Loucy (cell line): ENCODE measurements at regions not wholly inside any gene's neighbourhood (a gene's known extent, or its start where the extent isn't known, plus 50 kb on each side); places are given as distances from the start of the nearest gene placed in this dataset.

Source experiments
- H2AFZ ChIP-seq: fragments of 200-600 bp; sonication (generic); 2 replicates; pipeline ENCODE4 v1.6.0; 2016; ENCODE audit warnings: antibody characterized with exemption, mild to moderate bottlenecking, low read length, moderate library complexity
- H3F3A ChIP-seq: fragments of 200-600 bp; 2 replicates; pipeline ENCODE4 v1.6.0; 2016; ENCODE audit warnings: antibody characterized with exemption, low read depth, mild to moderate bottlenecking
- H3K27me3 ChIP-seq: fragments of 200-600 bp; sonication (generic); 2 replicates; pipeline ENCODE4 v1.6.1; 2014; ENCODE audit warnings: low read length, mild to moderate bottlenecking; ENCODE audit not compliant: insufficient read depth, poor library complexity, severe bottlenecking
- H3K36me3 ChIP-seq: fragments of 200-600 bp; sonication (generic); 2 replicates; pipeline ENCODE4 v1.6.1; 2016; ENCODE audit warnings: low read length; ENCODE audit not compliant: insufficient read depth
- H3K4me1 ChIP-seq: fragments of 200-600 bp; sonication (generic); 2 replicates; pipeline ENCODE4 v1.5.1; 2014; ENCODE audit warnings: low read length, mild to moderate bottlenecking; ENCODE audit not compliant: insufficient read depth, poor library complexity, severe bottlenecking
- H3K4me2 ChIP-seq: fragments of 200-600 bp; sonication (generic); 2 replicates; pipeline ENCODE4 v1.6.0; 2014; ENCODE audit warnings: antibody characterized with exemption, low read length, low read depth, mild to moderate bottlenecking; ENCODE audit not compliant: poor library complexity, severe bottlenecking
- H3K4me3 ChIP-seq: fragments of 200-600 bp; sonication (generic); 2 replicates; pipeline ENCODE4 v1.5.1; 2014; ENCODE audit warnings: low read length, mild to moderate bottlenecking, mixed read lengths; ENCODE audit not compliant: poor library complexity, severe bottlenecking
- H3K79me2 ChIP-seq: fragments of 200-600 bp; sonication (generic); 2 replicates; pipeline ENCODE4 v1.6.1; 2014; ENCODE audit warnings: low read length; ENCODE audit not compliant: insufficient read depth
- H3K9ac ChIP-seq: fragments of 200-600 bp; sonication (generic); 2 replicates; pipeline ENCODE4 v1.6.0; 2014; ENCODE audit warnings: mild to moderate bottlenecking, low read depth, low read length, moderate library complexity; ENCODE audit not compliant: poor library complexity, severe bottlenecking
- H3K9me2 ChIP-seq: fragments of 200-600 bp; sonication (generic); replicated peaks from 2 replicates; pipeline ENCODE4 v1.6.1; 2016; ENCODE audit warnings: low read depth, low read length, mixed read lengths
- H3K9me3 ChIP-seq: fragments of 200-600 bp; sonication (generic); 2 replicates; pipeline ENCODE4 v1.6.1; 2014; ENCODE audit warnings: mild to moderate bottlenecking, antibody characterized with exemption, low read length, low read depth; ENCODE audit not compliant: insufficient read depth
- H4K20me1 ChIP-seq: fragments of 200-600 bp; sonication (generic); 2 replicates; pipeline ENCODE4 v1.6.0; 2014; ENCODE audit warnings: antibody characterized with exemption, low read length, mild to moderate bottlenecking; ENCODE audit not compliant: insufficient read depth, poor library complexity, severe bottlenecking
- EZH2phosphoT487 ChIP-seq: fragments of 200-600 bp; IDR thresholded peaks from 2 replicates; pipeline ENCODE4 v1.6.1; 2018; ENCODE audit warnings: antibody characterized with exemption, mild to moderate bottlenecking, moderate library complexity, borderline replicate concordance
- TF ChIP-seq, protein P1 (sequence below): fragments of 200-600 bp; sonication (generic); conservative IDR thresholded peaks from 2 replicates; pipeline ENCODE4 v1.5.1; 2014; ENCODE audit warnings: mild to moderate bottlenecking, antibody characterized with exemption, low read length

GRCh38 chr3:103699228-103699627 is 1264.4 kb downstream of the ZPLD1 start:
- Histone ChIP-seq H3K27me3 (no peaks in the 10 kb centered on the region), H2AFZ (no peak overlapping the region), H4K20me1 (no peaks in the 10 kb centered on the region), H3K4me2 (no peak overlapping the region), H3K4me3 (no peak overlapping the region), H3K9me3 (no peaks in the 10 kb centered on the region), H3K9me2 (no peaks in the 10 kb centered on the region), H3K36me3 (no peaks in the 10 kb centered on the region), H3K9ac (no peak overlapping the region), H3K4me1 (no peaks in the 10 kb centered on the region), H3F3A (no peaks in the 10 kb centered on the region), H3K79me2 (no peaks in the 10 kb centered on the region)
- TF ChIP-seq, protein P1, sequence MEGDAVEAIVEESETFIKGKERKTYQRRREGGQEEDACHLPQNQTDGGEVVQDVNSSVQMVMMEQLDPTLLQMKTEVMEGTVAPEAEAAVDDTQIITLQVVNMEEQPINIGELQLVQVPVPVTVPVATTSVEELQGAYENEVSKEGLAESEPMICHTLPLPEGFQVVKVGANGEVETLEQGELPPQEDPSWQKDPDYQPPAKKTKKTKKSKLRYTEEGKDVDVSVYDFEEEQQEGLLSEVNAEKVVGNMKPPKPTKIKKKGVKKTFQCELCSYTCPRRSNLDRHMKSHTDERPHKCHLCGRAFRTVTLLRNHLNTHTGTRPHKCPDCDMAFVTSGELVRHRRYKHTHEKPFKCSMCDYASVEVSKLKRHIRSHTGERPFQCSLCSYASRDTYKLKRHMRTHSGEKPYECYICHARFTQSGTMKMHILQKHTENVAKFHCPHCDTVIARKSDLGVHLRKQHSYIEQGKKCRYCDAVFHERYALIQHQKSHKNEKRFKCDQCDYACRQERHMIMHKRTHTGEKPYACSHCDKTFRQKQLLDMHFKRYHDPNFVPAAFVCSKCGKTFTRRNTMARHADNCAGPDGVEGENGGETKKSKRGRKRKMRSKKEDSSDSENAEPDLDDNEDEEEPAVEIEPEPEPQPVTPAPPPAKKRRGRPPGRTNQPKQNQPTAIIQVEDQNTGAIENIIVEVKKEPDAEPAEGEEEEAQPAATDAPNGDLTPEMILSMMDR: no peak
- no peak for TF ChIP-seq EZH2phosphoT487

- H3K9me3 ChIP-seq: no peaks in the 10 kb centered on the region
- no peak overlapping the region for H3K4me3 ChIP-seq
- H2AFZ ChIP-seq: no peak overlapping the region
- H3K9me2 ChIP-seq: no peaks in the 10 kb centered on the region
- H3K27me3 ChIP-seq: no peaks in the 10 kb centered on the region
- H3K36me3 ChIP-seq: no peaks in the 10 kb centered on the region
- H3F3A ChIP-seq: no peaks in the 10 kb centered on the region
- H3K4me2 ChIP-seq: no peak overlapping the region
- H4K20me1 ChIP-seq: no peaks in the 10 kb centered on the region
- no peak overlapping the region for H3K9ac ChIP-seq
- no peaks in the 10 kb centered on the region for H3K4me1 ChIP-seq
- no peaks in the 10 kb centered on the region for H3K79me2 ChIP-seq
- TF ChIP-seq, protein P1: no peak
- TF ChIP-seq EZH2phosphoT487: no peak
Observed at GRCh38 chr3:103705641-103706040, 1270.8 kb downstream of the ZPLD1 start.

DNA sequence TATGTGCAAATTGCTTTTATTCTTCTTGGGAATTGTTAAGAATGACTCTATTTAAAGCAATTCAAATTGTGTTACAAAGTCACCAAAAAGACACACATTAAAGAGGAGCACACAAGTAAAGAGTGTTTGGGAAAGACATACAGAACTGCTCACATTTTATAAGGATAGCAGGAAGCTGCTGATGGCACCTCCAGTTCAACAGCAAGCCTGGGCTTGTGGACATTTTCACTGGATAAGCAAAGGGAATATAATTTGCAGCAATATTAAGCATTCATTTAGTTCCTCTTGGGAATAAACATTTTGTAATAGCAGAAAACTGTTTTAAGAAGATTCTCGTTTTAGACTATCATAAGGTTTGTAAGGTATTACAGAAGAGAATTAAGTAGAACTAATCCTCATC is 1271.9 kb downstream of the ZPLD1 start:
- no peaks in the 10 kb centered on the region for H3K27me3 ChIP-seq
- no peaks in the 10 kb centered on the region for H4K20me1 ChIP-seq
- no peak overlapping the region for H3K4me3 ChIP-seq
- H3F3A ChIP-seq: no peaks in the 10 kb centered on the region
- no peak overlapping the region for H2AFZ ChIP-seq
- H3K4me2 ChIP-seq: no peak overlapping the region
- no peaks in the 10 kb centered on the region for H3K4me1 ChIP-seq
- no peaks in the 10 kb centered on the region for H3K9me3 ChIP-seq
- H3K79me2 ChIP-seq: no peaks in the 10 kb centered on the region
- no peaks in the 10 kb centered on the region for H3K36me3 ChIP-seq
- TF ChIP-seq, protein P1: no peak
- no peak for TF ChIP-seq EZH2phosphoT487
- no peaks in the 10 kb centered on the region for H3K9me2 ChIP-seq
- no peak overlapping the region for H3K9ac ChIP-seq
